Thymus (tissue), 11 donors: ENCODE measurements at regions not wholly inside any gene's neighbourhood (a gene's known extent, or its start where the extent isn't known, plus 50 kb on each side); places are given as distances from the start of the nearest gene placed in this dataset.

ENCODE experiments used
- DNase-seq, 9 donors: peaks; one replicate each; pipeline ENCODE4 v3.0.0-alpha.2; 2013; ENCODE audit warnings: low spot score in 9 of 9, low read depth in 6 of 9, missing footprints in 1 of 9
- H3K27ac ChIP-seq, 2 donors: one replicate each; pipeline ENCODE4 v1.5.1; 2013; ENCODE audit warnings: control low read depth in 1 of 2, low read depth in 1 of 2, low read length in 1 of 2, mild to moderate bottlenecking in 1 of 2, moderate library complexity in 1 of 2
- H3K27me3 ChIP-seq, 2 donors: one replicate each; pipeline ENCODE4 v1.5.1; 2013; ENCODE audit warnings: low read length in 1 of 2; ENCODE audit not compliant: control insufficient read depth in 2 of 2, insufficient read depth in 1 of 2
- H3K36me3 ChIP-seq, 2 donors: one replicate each; pipeline ENCODE4 v1.5.1; 2013; ENCODE audit warnings: low read length in 1 of 2, mild to moderate bottlenecking in 1 of 2, moderate library complexity in 1 of 2; ENCODE audit not compliant: control insufficient read depth in 2 of 2, insufficient read depth in 2 of 2
- H3K4me1 ChIP-seq, 2 donors: one replicate each; pipeline ENCODE4 v1.5.1; 2013; ENCODE audit warnings: low read length in 2 of 2; ENCODE audit not compliant: control insufficient read depth in 2 of 2, insufficient read depth in 2 of 2
- H3K4me3 ChIP-seq, 2 donors: one replicate each; pipeline ENCODE4 v1.5.1; 2013; ENCODE audit warnings: low read length in 2 of 2, control low read depth in 1 of 2, mild to moderate bottlenecking in 1 of 2
- H3K9me3 ChIP-seq, 2 donors: one replicate each; pipeline ENCODE4 v1.5.1; 2013; ENCODE audit warnings: low read length in 1 of 2, mild to moderate bottlenecking in 1 of 2; ENCODE audit not compliant: control insufficient read depth in 2 of 2, insufficient read depth in 1 of 2
- WGBS: extraction: QIAGEN DNeasy Blood & Tissue Kit; methylation state at CpG from one replicate; pipeline ENCODE4 v1.1.7; 2013; 5-methylcytosine and 5-hydroxymethylcytosine counted together
- donor health status: healthy.

GRCh38 chrX:113136836-113137235 lies 296.2 kb upstream of the AMOT start:
- Histone ChIP-seq H3K27ac (no peak overlapping the region), H3K36me3 (no peaks in the 10 kb centered on the region), H3K9me3 (no peaks in the 10 kb centered on the region), H3K27me3 (no peaks in the 10 kb centered on the region), H3K4me3 (no peak overlapping the region), H3K4me1 (no peaks in the 10 kb centered on the region)
- 75% methylated on average over 1 of the region's 1 CpG for WGBS
- DNase-seq: no peak

GRCh38 chrX:113133316-113133715 lies 292.7 kb upstream of the AMOT start:
- WGBS: 84% methylated on average over 1 of the region's 1 CpG
- DNase-seq: no peak
- Histone ChIP-seq H3K4me3 (no peak overlapping the region), H3K9me3 (no peaks in the 10 kb centered on the region), H3K36me3 (no peaks in the 10 kb centered on the region), H3K27me3 (no peaks in the 10 kb centered on the region), H3K4me1 (no peaks in the 10 kb centered on the region), H3K27ac (no peak overlapping the region)

GRCh38 chrX:113124693-113125092 lies 284.1 kb upstream of the AMOT start:
- no peaks in the 10 kb centered on the region for H3K36me3 ChIP-seq
- no peak overlapping the region for H3K27ac ChIP-seq
- no peaks in the 10 kb centered on the region for H3K4me1 ChIP-seq
- H3K9me3 ChIP-seq: no peaks in the 10 kb centered on the region
- no peak overlapping the region for H3K4me3 ChIP-seq
- H3K27me3 ChIP-seq: no peaks in the 10 kb centered on the region
- no peak for DNase-seq

GRCh38 chrX:113075521-113075920 lies 234.9 kb upstream of the AMOT start:
- Histone ChIP-seq H3K9me3 (no peaks in the 10 kb centered on the region), H3K27ac (no peak overlapping the region), H3K36me3 (no peaks in the 10 kb centered on the region), H3K4me1 (no peaks in the 10 kb centered on the region), H3K27me3 (no peaks in the 10 kb centered on the region), H3K4me3 (no peak overlapping the region)
- no peak for DNase-seq

GRCh38 chrX:113059714-113060113 lies 219.1 kb upstream of the AMOT start:
- Histone ChIP-seq H3K4me3 (no peak overlapping the region), H3K27me3 (no peaks in the 10 kb centered on the region), H3K36me3 (no peaks in the 10 kb centered on the region), H3K9me3 (no peaks in the 10 kb centered on the region), H3K4me1 (no peaks in the 10 kb centered on the region), H3K27ac (no peak overlapping the region)
- DNase-seq: no peak
- WGBS: 96% methylated on average over 1 of the region's 1 CpG

- Histone ChIP-seq H3K4me1 (no peaks in the 10 kb centered on the region), H3K27ac (no peak overlapping the region), H3K4me3 (no peak overlapping the region), H3K9me3 (no peaks in the 10 kb centered on the region), H3K27me3 (no peaks in the 10 kb centered on the region), H3K36me3 (no peaks in the 10 kb centered on the region)
- DNase-seq: no peak
- WGBS: 95% methylated on average over 6 of the region's 6 CpGs
Measured at GRCh38 chrX:113058634-113059033, 218.0 kb upstream of the AMOT start.

- DNase-seq: no peak
- H3K4me1 ChIP-seq: no peaks in the 10 kb centered on the region
- H3K36me3 ChIP-seq: no peaks in the 10 kb centered on the region
- no peaks in the 10 kb centered on the region for H3K9me3 ChIP-seq
- no peak overlapping the region for H3K27ac ChIP-seq
- 87% methylated on average over 1 of the region's 1 CpG for WGBS
- H3K27me3 ChIP-seq: no peaks in the 10 kb centered on the region
- H3K4me3 ChIP-seq: no peak overlapping the region
Measured at GRCh38 chrX:113048896-113049295, 208.3 kb upstream of the AMOT start.

GRCh38 chrX:113048480-113048879 lies 207.8 kb upstream of the AMOT start:
- WGBS: 97% methylated on average over 2 of the region's 2 CpGs
- no peak for DNase-seq
- Histone ChIP-seq H3K9me3 (no peaks in the 10 kb centered on the region), H3K27ac (no peak overlapping the region), H3K27me3 (no peaks in the 10 kb centered on the region), H3K36me3 (no peaks in the 10 kb centered on the region), H3K4me1 (no peaks in the 10 kb centered on the region), H3K4me3 (no peak overlapping the region)

- Histone ChIP-seq H3K4me3 (no peak overlapping the region), H3K4me1 (no peaks in the 10 kb centered on the region), H3K27ac (no peak overlapping the region), H3K27me3 (no peaks in the 10 kb centered on the region), H3K36me3 (no peaks in the 10 kb centered on the region), H3K9me3 (no peaks in the 10 kb centered on the region)
- no peak for DNase-seq
- 86% methylated on average over 3 of the region's 3 CpGs for WGBS
Measured at GRCh38 chrX:113033966-113034680, 193.5 kb upstream of the AMOT start.

GRCh38 chrX:113019958-113020357 lies 179.3 kb upstream of the AMOT start:
- Histone ChIP-seq H3K4me3 (no peak overlapping the region), H3K4me1 (no peaks in the 10 kb centered on the region), H3K9me3 (no peaks in the 10 kb centered on the region), H3K27ac (no peak overlapping the region), H3K27me3 (no peaks in the 10 kb centered on the region), H3K36me3 (no peaks in the 10 kb centered on the region)
- no peak for DNase-seq
